CD14-positive monocyte (primary cell): ENCODE measurements at regions not wholly inside any gene's neighbourhood (a gene's known extent, or its start where the extent isn't known, plus 50 kb on each side); places are given as distances from the start of the nearest gene placed in this dataset.

Source experiments
- DNase-seq, 3 donors: peaks; one replicate each; pipeline ENCODE4 v3.0.0-alpha.2; 2011 to 2022
- H2AFZ ChIP-seq: 2 replicates; pipeline ENCODE4 v1.6.0; 2012; ENCODE audit warnings: mild to moderate bottlenecking, low read depth, low read length, inconsistent platforms; ENCODE audit not compliant: insufficient read depth, poor library complexity, severe bottlenecking
- H3K27ac ChIP-seq, 2 donors: 1 replicate in 1 of 2; 2 replicates in 1 of 2; pipeline ENCODE4 v1.5.1; 2012 to 2013; ENCODE audit warnings: low read length in 2 of 2, control low read depth in 1 of 2, inconsistent platforms in 1 of 2, low read depth in 1 of 2, mild to moderate bottlenecking in 1 of 2
- H3K27me3 ChIP-seq, 2 donors: one replicate each; pipeline versions ENCODE4 v1.6.0 to v1.6.1; 2011 to 2013; ENCODE audit warnings: low read length in 2 of 2; ENCODE audit not compliant: control insufficient read depth in 2 of 2, insufficient read depth in 2 of 2
- H3K36me3 ChIP-seq, 2 donors: replicated peaks in 1 of 2; 1 replicate in 1 of 2; 2 replicates in 1 of 2; pipeline versions ENCODE4 v1.5.1 to v1.6.1; 2012 to 2013; ENCODE audit warnings: low read length in 2 of 2, control low read depth in 1 of 2, inconsistent platforms in 1 of 2, mild to moderate bottlenecking in 1 of 2; ENCODE audit not compliant: insufficient read depth in 2 of 2, control insufficient read depth in 1 of 2
- H3K4me1 ChIP-seq, 2 donors: 1 replicate in 1 of 2; 2 replicates in 1 of 2; pipeline versions ENCODE4 v1.5.1 to v1.6.1; 2012 to 2013; ENCODE audit warnings: low read length in 2 of 2, control low read depth in 1 of 2, inconsistent platforms in 1 of 2, mild to moderate bottlenecking in 1 of 2, moderate library complexity in 1 of 2; ENCODE audit not compliant: insufficient read depth in 2 of 2, control insufficient read depth in 1 of 2
- H3K4me2 ChIP-seq: replicated peaks from 2 replicates; pipeline ENCODE3; 2012; ENCODE audit warnings: low read length, moderate library complexity, mild to moderate bottlenecking; ENCODE audit not compliant: poor library complexity, severe bottlenecking; ENCODE audit errors: extremely low read depth
- H3K4me3 ChIP-seq, 3 experiments: fragments of 200-600 bp in 1 of 3; sonication (generic) in 1 of 3; replicated peaks in 1 of 3; 1 replicate in 2 of 3; 2 replicates in 1 of 3; pipeline ENCODE4 v1.5.1; 2011 to 2013; ENCODE audit warnings: low read length in 3 of 3, mild to moderate bottlenecking in 3 of 3, control low read depth in 2 of 3, low read depth in 2 of 3, inconsistent platforms in 1 of 3, moderate library complexity in 1 of 3
- H3K79me2 ChIP-seq: 2 replicates; pipeline ENCODE4 v1.6.0; 2012; ENCODE audit warnings: mild to moderate bottlenecking, control low read depth, inconsistent platforms, low read length, moderate library complexity; ENCODE audit not compliant: insufficient read depth
- H3K9ac ChIP-seq: 2 replicates; pipeline ENCODE4 v1.6.0; 2017; ENCODE audit warnings: low read length, mild to moderate bottlenecking; ENCODE audit not compliant: insufficient read depth, poor library complexity, severe bottlenecking
- H3K9me3 ChIP-seq, 2 donors: replicated peaks in 1 of 2; 1 replicate in 1 of 2; 2 replicates in 1 of 2; pipeline versions ENCODE4 v1.5.1 to v1.6.1; 2012 to 2013; ENCODE audit warnings: low read length in 2 of 2, control low read depth in 1 of 2; ENCODE audit not compliant: control insufficient read depth in 1 of 2, insufficient read depth in 1 of 2
- H4K20me1 ChIP-seq: 2 replicates; pipeline ENCODE4 v1.6.0; 2012; ENCODE audit warnings: mild to moderate bottlenecking, low read length, control low read depth, moderate library complexity; ENCODE audit not compliant: insufficient read depth
- H3K27ac Mint-ChIP-seq, 7 donors: one replicate each; pipeline ENCODE4 v1.8.0; 2020; ENCODE audit warnings: mild to moderate bottlenecking in 7 of 7, mixed read lengths in 7 of 7, moderate library complexity in 6 of 7, inconsistent platforms in 2 of 7
- H3K27me3 Mint-ChIP-seq, 3 donors: one replicate each; pipeline ENCODE4 v1.8.0; 2021 to 2022; ENCODE audit warnings: low read depth in 3 of 3, mild to moderate bottlenecking in 3 of 3, mixed read lengths in 3 of 3, moderate library complexity in 3 of 3, inconsistent platforms in 1 of 3
- H3K36me3 Mint-ChIP-seq, 2 donors: one replicate each; pipeline ENCODE4 v1.8.0; 2020; ENCODE audit warnings: mixed read lengths in 2 of 2, inconsistent platforms in 1 of 2, mild to moderate bottlenecking in 1 of 2
- H3K4me1 Mint-ChIP-seq: one replicate; pipeline ENCODE4 v1.8.0; 2020; ENCODE audit warnings: mild to moderate bottlenecking, mixed read lengths
- H3K4me3 Mint-ChIP-seq, 2 donors: one replicate each; pipeline ENCODE4 v1.8.0; 2020; ENCODE audit warnings: mild to moderate bottlenecking in 2 of 2, mixed read lengths in 2 of 2, moderate library complexity in 1 of 2
- H3K9me3 Mint-ChIP-seq, 7 donors: one replicate each; pipeline ENCODE4 v1.8.0; 2020 to 2022; ENCODE audit warnings: mixed read lengths in 7 of 7, mild to moderate bottlenecking in 6 of 7, moderate library complexity in 6 of 7, inconsistent platforms in 2 of 7
- WGBS: methylation state at CpG from one replicate; pipeline ENCODE4 v1.1.5; 2013; ENCODE audit warnings: missing lambda C conversion rate; ENCODE audit not compliant: insufficient coverage; 5-methylcytosine and 5-hydroxymethylcytosine counted together
- intact Hi-C, 2 donors: fragments of 100-400 bp; cut with micrococcal nuclease; formaldehyde crosslinking; loops; one replicate each; pipeline versions ENCODE4 v1.15.0 to v1.15.1; 2023
- TF ChIP-seq, protein P1 (sequence below): fragments of 200-600 bp; IDR thresholded peaks from one replicate; pipeline ENCODE4 v1.8.0; 2022; ENCODE audit warnings: antibody characterized with exemption, mild to moderate bottlenecking

DNA sequence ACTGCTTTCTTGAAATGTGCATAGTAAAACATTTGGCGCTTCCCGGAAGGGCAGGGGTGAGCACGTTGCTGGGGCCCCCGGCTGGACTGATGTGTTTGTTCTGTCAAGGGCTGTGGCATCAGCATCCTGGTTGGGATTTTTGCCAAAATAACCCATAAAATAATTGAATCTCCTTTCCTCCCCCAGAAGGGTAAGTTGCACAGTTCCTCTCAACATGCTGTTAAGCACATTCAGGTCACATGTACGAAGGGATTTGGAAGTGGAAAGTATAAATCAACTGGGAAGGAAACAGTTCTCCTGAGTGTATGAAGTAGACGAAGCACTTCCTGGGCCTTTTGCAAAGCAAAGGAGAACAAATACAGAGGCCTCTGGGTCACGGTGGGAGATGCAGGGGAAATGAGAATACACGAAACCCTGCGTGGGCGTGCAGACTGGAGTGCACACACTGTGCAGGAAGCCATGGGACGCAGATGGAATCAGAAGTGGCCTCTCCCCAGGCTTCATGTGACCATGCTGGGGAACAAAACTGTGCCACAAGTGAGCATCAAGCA lies 183.9 kb downstream of the LPIN1 start:
- Mint-ChIP-seq H3K9me3 (peaks cover 1 to 6% (median 3%) of the 10 kb centered on the region in 7 donors), H3K4me3 (no peak overlapping the region), H3K27ac (peak overlapping the region in 1 of 7 donors; percentile 53), H3K36me3 (no peaks in the 10 kb centered on the region), H3K27me3 (peaks cover 0 to under 1% (median 0%) of the 10 kb centered on the region in 3 donors), H3K4me1 (peaks cover 36% of the 10 kb centered on the region)
- no peak overlapping the region for H3K4me3 ChIP-seq
- no peaks in the 10 kb centered on the region for H3K9me3 ChIP-seq
- WGBS: 9% methylated on average over 7 of the region's 11 CpGs
- H3K27ac ChIP-seq: no peak overlapping the region
- H3K9ac ChIP-seq: no peak overlapping the region
- H3K36me3 ChIP-seq: no peaks in the 10 kb centered on the region
- intact Hi-C loops: no loop called here
- H3K27me3 ChIP-seq: no peaks in the 10 kb centered on the region
- H3K79me2 ChIP-seq: no peaks in the 10 kb centered on the region
- no peaks in the 10 kb centered on the region for H4K20me1 ChIP-seq
- no peak overlapping the region for H3K4me2 ChIP-seq
- H2AFZ ChIP-seq: peak overlapping the region; percentile 9
- TF ChIP-seq, protein P1, sequence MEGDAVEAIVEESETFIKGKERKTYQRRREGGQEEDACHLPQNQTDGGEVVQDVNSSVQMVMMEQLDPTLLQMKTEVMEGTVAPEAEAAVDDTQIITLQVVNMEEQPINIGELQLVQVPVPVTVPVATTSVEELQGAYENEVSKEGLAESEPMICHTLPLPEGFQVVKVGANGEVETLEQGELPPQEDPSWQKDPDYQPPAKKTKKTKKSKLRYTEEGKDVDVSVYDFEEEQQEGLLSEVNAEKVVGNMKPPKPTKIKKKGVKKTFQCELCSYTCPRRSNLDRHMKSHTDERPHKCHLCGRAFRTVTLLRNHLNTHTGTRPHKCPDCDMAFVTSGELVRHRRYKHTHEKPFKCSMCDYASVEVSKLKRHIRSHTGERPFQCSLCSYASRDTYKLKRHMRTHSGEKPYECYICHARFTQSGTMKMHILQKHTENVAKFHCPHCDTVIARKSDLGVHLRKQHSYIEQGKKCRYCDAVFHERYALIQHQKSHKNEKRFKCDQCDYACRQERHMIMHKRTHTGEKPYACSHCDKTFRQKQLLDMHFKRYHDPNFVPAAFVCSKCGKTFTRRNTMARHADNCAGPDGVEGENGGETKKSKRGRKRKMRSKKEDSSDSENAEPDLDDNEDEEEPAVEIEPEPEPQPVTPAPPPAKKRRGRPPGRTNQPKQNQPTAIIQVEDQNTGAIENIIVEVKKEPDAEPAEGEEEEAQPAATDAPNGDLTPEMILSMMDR: no peak
- peaks cover 26 to 28% of the 10 kb centered on the region in 2 donors for H3K4me1 ChIP-seq
- no peak for DNase-seq

DNA sequence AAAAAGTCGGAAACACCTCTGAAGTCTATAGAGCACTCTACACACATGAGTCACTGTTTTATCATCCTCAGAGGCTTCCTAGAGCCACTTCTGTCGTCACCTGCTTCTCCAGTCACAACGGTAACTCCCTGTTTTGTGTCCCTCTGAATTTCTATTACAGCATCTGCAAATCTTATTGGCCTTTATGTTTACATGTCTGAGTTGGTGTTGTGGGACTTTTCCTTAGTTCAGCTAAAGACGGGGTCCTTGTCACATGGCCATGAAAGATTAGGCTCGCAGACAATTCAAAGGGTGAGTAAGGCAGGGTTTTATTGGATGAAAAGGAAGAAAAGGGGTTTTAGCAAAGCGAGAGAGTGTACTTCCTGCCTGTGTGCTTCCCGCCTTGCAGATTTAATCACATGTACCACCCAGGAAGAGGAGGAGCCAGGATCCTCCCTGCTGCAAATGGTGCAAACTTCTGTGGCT lies 185.6 kb downstream of the LPIN1 start:
- Mint-ChIP-seq H3K36me3 (no peaks in the 10 kb centered on the region), H3K4me3 (no peak overlapping the region), H3K9me3 (peaks cover 1 to 6% (median 3%) of the 10 kb centered on the region in 7 donors), H3K27me3 (no peaks in the 10 kb centered on the region), H3K4me1 (peaks cover 36% of the 10 kb centered on the region), H3K27ac (no peak overlapping the region)
- H3K27ac ChIP-seq: no peak overlapping the region
- no peaks in the 10 kb centered on the region for H4K20me1 ChIP-seq
- no peak overlapping the region for H3K4me2 ChIP-seq
- no peaks in the 10 kb centered on the region for H3K9me3 ChIP-seq
- no peaks in the 10 kb centered on the region for H3K36me3 ChIP-seq
- WGBS: 90% methylated on average over 4 of the region's 7 CpGs
- no peak overlapping the region for H3K9ac ChIP-seq
- intact Hi-C loops: no loop called here
- peaks cover 26 to 28% of the 10 kb centered on the region in 2 donors for H3K4me1 ChIP-seq
- no peak overlapping the region for H3K4me3 ChIP-seq
- no peak overlapping the region for H2AFZ ChIP-seq
- H3K79me2 ChIP-seq: no peaks in the 10 kb centered on the region
- DNase-seq: no peak
- TF ChIP-seq, protein P1: no peak
- H3K27me3 ChIP-seq: no peaks in the 10 kb centered on the region
